IMR-90 (cell line): ENCODE measurements at regions not wholly inside any gene's neighbourhood (a gene's known extent, or its start where the extent isn't known, plus 50 kb on each side); places are given as distances from the start of the nearest gene placed in this dataset.

ENCODE experiments used
- ATAC-seq: fragments of 200-7000 bp; cut with Tn5 transposase; 2 replicates; pipeline ENCODE4 v1.9.1; 2020; ENCODE audit warnings: low read depth, mild to moderate bottlenecking, moderate library complexity
- BruUV-seq: library from RNA; stranded (reverse); fragments of 400-500 nt; replicated peaks from 2 replicates; lab custom pipeline; 2021; lab: Mats Ljungman, UMichigan
- CTCF ChIA-PET: fragments of 300-600 bp; formaldehyde crosslinking; extraction: SDS; loops from one replicate; lab custom pipeline; 2021; ENCODE audit warnings: antibody characterized with exemption; lab: Yijun Ruan, JAX
- POLR2A ChIA-PET: fragments of 300-600 bp; sonication (Branson Sonifier 250); formaldehyde crosslinking; loops from one replicate; lab custom pipeline; 2022; ENCODE audit warnings: antibody characterized with exemption; ENCODE audit not compliant: unreplicated experiment; lab: Charles Lee
- DNase-seq: peaks from one replicate; pipeline ENCODE4 v3.0.0; 2013
- H2AFZ ChIP-seq: replicated peaks from 2 replicates; pipeline ENCODE3; 2013; ENCODE audit warnings: low read length, mild to moderate bottlenecking; ENCODE audit not compliant: poor library complexity
- H2AK5ac ChIP-seq: 2 replicates; pipeline ENCODE4 v1.6.1; 2013; ENCODE audit warnings: low read depth, low read length, inconsistent platforms
- H2AK9ac ChIP-seq: replicated peaks from 2 replicates; pipeline ENCODE3; 2013; ENCODE audit warnings: mild to moderate bottlenecking, low read depth, low read length, moderate library complexity; ENCODE audit not compliant: poor library complexity
- H2BK120ac ChIP-seq: 2 replicates; pipeline ENCODE4 v1.6.1; 2013; ENCODE audit warnings: low read depth, low read length, inconsistent platforms
- H2BK15ac ChIP-seq: 3 replicates; pipeline ENCODE4 v1.6.1; 2013; ENCODE audit warnings: low read depth, low read length, inconsistent platforms
- H2BK20ac ChIP-seq: 2 replicates; pipeline ENCODE4 v1.6.1; 2013; ENCODE audit warnings: low read depth, mild to moderate bottlenecking, inconsistent platforms, low read length, moderate library complexity
- H2BK5ac ChIP-seq: 2 replicates; pipeline ENCODE4 v1.6.1; 2013; ENCODE audit warnings: mild to moderate bottlenecking, low read depth, low read length, inconsistent platforms; ENCODE audit not compliant: poor library complexity, severe bottlenecking
- H3K14ac ChIP-seq: replicated peaks from 2 replicates; pipeline ENCODE4 v1.6.1; 2013; ENCODE audit warnings: low read depth, low read length, inconsistent platforms
- H3K18ac ChIP-seq: 2 replicates; pipeline ENCODE4 v1.6.1; 2013; ENCODE audit warnings: low read depth, low read length, control low read depth
- H3K23ac ChIP-seq: 2 replicates; pipeline ENCODE4 v1.6.1; 2013; ENCODE audit warnings: low read depth, low read length, inconsistent platforms
- H3K27ac ChIP-seq: 2 replicates; pipeline ENCODE4 v1.5.1; 2013; ENCODE audit warnings: mild to moderate bottlenecking, control low read depth, low read length; ENCODE audit not compliant: insufficient read depth
- H3K27me3 ChIP-seq: 2 replicates; pipeline ENCODE4 v1.6.1; 2013; ENCODE audit warnings: low read length; ENCODE audit not compliant: control insufficient read depth, insufficient read depth
- H3K36me3 ChIP-seq: 2 replicates; pipeline ENCODE4 v1.6.1; 2013; ENCODE audit warnings: low read length, mixed read lengths; ENCODE audit not compliant: control insufficient read depth, insufficient read depth
- H3K4ac ChIP-seq: 2 replicates; pipeline ENCODE4 v1.6.1; 2013; ENCODE audit warnings: low read depth, low read length, inconsistent platforms
- H3K4me1 ChIP-seq: 2 replicates; pipeline ENCODE4 v1.6.1; 2013; ENCODE audit warnings: low read length, mixed read lengths; ENCODE audit not compliant: control insufficient read depth, insufficient read depth
- H3K4me2 ChIP-seq: 2 replicates; pipeline ENCODE4 v1.6.1; 2013; ENCODE audit warnings: low read depth, mild to moderate bottlenecking, control low read depth, low read length, moderate library complexity
- H3K4me3 ChIP-seq: 2 replicates; pipeline ENCODE4 v1.5.1; 2013; ENCODE audit warnings: low read depth, mild to moderate bottlenecking, control low read depth, low read length, moderate library complexity; ENCODE audit not compliant: insufficient read depth
- H3K56ac ChIP-seq: 2 replicates; pipeline ENCODE4 v1.6.1; 2013; ENCODE audit warnings: low read length, inconsistent platforms; ENCODE audit not compliant: insufficient read depth; ENCODE audit errors: extremely low read depth
- H3K79me1 ChIP-seq, 2 experiments: 2 replicates each; pipeline ENCODE4 v1.6.1; 2013; ENCODE audit warnings: low read length in 2 of 2, inconsistent platforms in 1 of 2, low read depth in 1 of 2
- H3K9ac ChIP-seq: 2 replicates; pipeline ENCODE4 v1.6.1; 2013; ENCODE audit warnings: low read depth, low read length, control low read depth
- H3K9me1 ChIP-seq: 2 replicates; pipeline ENCODE4 v1.6.1; 2013; ENCODE audit warnings: low read length, inconsistent platforms; ENCODE audit not compliant: insufficient read depth
- H3K9me3 ChIP-seq: 2 replicates; pipeline ENCODE4 v1.6.1; 2013; ENCODE audit warnings: low read length; ENCODE audit not compliant: control insufficient read depth, insufficient read depth
- H4K20me1 ChIP-seq: 2 replicates; pipeline ENCODE4 v1.6.1; 2013; ENCODE audit warnings: low read length, inconsistent platforms; ENCODE audit not compliant: insufficient read depth
- H4K5ac ChIP-seq: 2 replicates; pipeline ENCODE4 v1.6.1; 2013; ENCODE audit warnings: mild to moderate bottlenecking, low read depth, low read length, control low read depth
- H4K8ac ChIP-seq, 2 experiments: 2 replicates each; pipeline ENCODE4 v1.6.1; 2013; ENCODE audit warnings: low read depth in 2 of 2, low read length in 2 of 2, control low read depth in 1 of 2, inconsistent platforms in 1 of 2
- H4K91ac ChIP-seq: 2 replicates; pipeline ENCODE4 v1.6.1; 2013; ENCODE audit warnings: low read depth, low read length, inconsistent platforms; ENCODE audit not compliant: insufficient read depth
- BHLHE40 ChIP-seq: fragments of 150-350 bp; IDR thresholded peaks from 2 replicates; pipeline ENCODE4 v1.6.1; 2016; ENCODE audit warnings: mild to moderate bottlenecking, low read depth, low read length
- CEBPB ChIP-seq: IDR thresholded peaks from 2 replicates; pipeline ENCODE4 v1.6.1; 2012; ENCODE audit warnings: low read depth, low read length, improper control_type of control experiment
- CTCF ChIP-seq: conservative IDR thresholded peaks from 2 replicates; pipeline ENCODE4 v1.5.1; 2012; ENCODE audit warnings: mild to moderate bottlenecking, low read depth, low read length, improper control_type of control experiment
- ELK1 ChIP-seq: fragments of 150-350 bp; IDR thresholded peaks from 2 replicates; pipeline ENCODE4 v1.6.1; 2016; ENCODE audit warnings: low read depth, mild to moderate bottlenecking, low read length, moderate library complexity, borderline replicate concordance
- NFE2L2 ChIP-seq: fragments of 150-350 bp; IDR thresholded peaks from 2 replicates; pipeline ENCODE4 v1.6.1; 2016; ENCODE audit warnings: low read depth, mild to moderate bottlenecking, low read length
- RCOR1 ChIP-seq: IDR thresholded peaks from 2 replicates; pipeline ENCODE4 v1.6.1; 2012; ENCODE audit warnings: mild to moderate bottlenecking, low read length, improper control_type of control experiment; ENCODE audit not compliant: insufficient replicate concordance
- SMC3 ChIP-seq: fragments of 150-350 bp; IDR thresholded peaks from 2 replicates; pipeline ENCODE4 v1.6.1; 2016; ENCODE audit warnings: low read depth, mild to moderate bottlenecking, antibody characterized with exemption, low read length, moderate library complexity
- WGBS, 2 experiments: methylation state at CpG; one replicate each; pipeline versions ENCODE4 v1.1.5 to v1.1.7; 2013; ENCODE audit warnings: missing lambda C conversion rate in 2 of 2; ENCODE audit not compliant: insufficient read length in 1 of 2; ENCODE audit errors: extremely low coverage in 2 of 2; 5-methylcytosine and 5-hydroxymethylcytosine counted together
- dilution Hi-C: fragments of 300-500 bp; cut with HindIII; formaldehyde crosslinking; loops from one replicate; pipeline ENCODE4 v1.14.3; 2018; ENCODE audit warnings: low sequenced_read_pairs; ENCODE audit not compliant: unreplicated experiment
- in situ Hi-C: fragments of 300-500 bp; cut with MboI; formaldehyde crosslinking; loops from 3 replicates; pipeline ENCODE4 v1.14.3; 2019; ENCODE audit warnings: low sequenced_read_pairs, inconsistent platforms, mixed read lengths
- intact Hi-C: fragments of 100-400 bp; cut with micrococcal nuclease; formaldehyde crosslinking; loops from 2 replicates; pipeline ENCODE4 v1.10.0; 2022

GRCh38 chr17:72447251-72447640 is 326.4 kb downstream of the SOX9 start (continued):
- no peak for TF ChIP-seq CTCF

- ChIA-PET POLR2A (no interaction called here), CTCF (no interaction called here)
- dilution Hi-C loops: no loop called here
- Histone ChIP-seq H3K14ac (no peak overlapping the region), H3K9me3 (no peaks in the 10 kb centered on the region), H3K27me3 (no peaks in the 10 kb centered on the region), H3K27ac (no peak overlapping the region), H3K79me1 (peaks cover 28 to 45% of the 10 kb centered on the region in 2 experiments), H3K56ac (no peak overlapping the region), H4K20me1 (no peaks in the 10 kb centered on the region), H2BK20ac (no peak overlapping the region), H2BK5ac (no peak overlapping the region), H2AK9ac (no peak overlapping the region), H3K18ac (no peak overlapping the region), H3K4me1 (peaks cover 10% of the 10 kb centered on the region; the same call in 1 of the 2 replicates), H4K8ac (no peak overlapping the region), H3K23ac (no peak overlapping the region), H4K91ac (no peak overlapping the region), H3K36me3 (no peaks in the 10 kb centered on the region), H2AK5ac (no peak overlapping the region), H3K4me2 (no peak overlapping the region), H3K9me1 (peaks cover 13% of the 10 kb centered on the region), H3K4me3 (no peak overlapping the region), H3K4ac (no peak overlapping the region), H4K5ac (no peak overlapping the region), H2BK120ac (no peak overlapping the region), H2BK15ac (no peak overlapping the region), H3K9ac (no peak overlapping the region), H2AFZ (no peak overlapping the region)
- ATAC-seq: no peak
- TF ChIP-seq NFE2L2: no peak
- no peak for TF ChIP-seq BHLHE40
- no peak for TF ChIP-seq ELK1
- no peak for TF ChIP-seq CEBPB
- no peak for TF ChIP-seq SMC3
- TF ChIP-seq RCOR1: no peak
- no peak for DNase-seq
- BruUV-seq: no TSS peak
- intact Hi-C loops: no loop called here
- no CpG with 5 or more reads among the region's 2 CpGs for WGBS, 2 experiments
- in situ Hi-C loops: no loop called here
Observed at GRCh38 chr17:72448019-72448418, 327.2 kb downstream of the SOX9 start.
